ENCODE measurements at regions not wholly inside any gene's neighbourhood (a gene's known extent, or its start where the extent isn't known, plus 50 kb on each side); places are given as distances from the start of the nearest gene placed in this dataset.

- Mint-ChIP-seq H3K9me3 (no peaks in the 10 kb centered on the region), H3K27me3 (no peaks in the 10 kb centered on the region), H3K4me1 (ENCODE audit: low read depth) (no peaks in the 10 kb centered on the region), H3K27ac (no peak overlapping the region), H3K4me3 (no peak overlapping the region), H3K36me3 (no peaks in the 10 kb centered on the region)
- intact Hi-C loops (cut with micrococcal nuclease) = no loop called here
- POLR2A ChIA-PET = no interaction called here
- CTCF ChIA-PET = no interaction called here
- no peak for DNase-seq
Observed at GRCh38 chr4:123455360-123455759, 58.8 kb downstream of the SPRY1 start.

GRCh38 chr4:123462007-123462406 is 65.4 kb downstream of the SPRY1 start:
- Mint-ChIP-seq H3K36me3 (no peaks in the 10 kb centered on the region), H3K27ac (no peak overlapping the region), H3K27me3 (peaks cover 2% of the 10 kb centered on the region), H3K4me3 (no peak overlapping the region), H3K9me3 (no peaks in the 10 kb centered on the region), H3K4me1 (ENCODE audit: low read depth) (no peaks in the 10 kb centered on the region)
- POLR2A ChIA-PET = no interaction called here
- DNase-seq = no peak
- CTCF ChIA-PET = no interaction called here
- intact Hi-C loops (cut with micrococcal nuclease) = no loop called here

- intact Hi-C loops (cut with micrococcal nuclease) = no loop called here
- POLR2A ChIA-PET = no interaction called here
- Mint-ChIP-seq H3K9me3 (no peaks in the 10 kb centered on the region), H3K27me3 (peaks cover 2% of the 10 kb centered on the region), H3K36me3 (no peaks in the 10 kb centered on the region), H3K4me3 (no peak overlapping the region), H3K4me1 (ENCODE audit: low read depth) (no peaks in the 10 kb centered on the region), H3K27ac (no peak overlapping the region)
- CTCF ChIA-PET = no interaction called here
- DNase-seq = no peak
Observed at GRCh38 chr4:123463869-123464268, 67.3 kb downstream of the SPRY1 start.

- Mint-ChIP-seq H3K36me3 (no peaks in the 10 kb centered on the region), H3K27me3 (peaks cover 2% of the 10 kb centered on the region), H3K4me1 (ENCODE audit: low read depth) (no peaks in the 10 kb centered on the region), H3K27ac (no peak overlapping the region), H3K4me3 (no peak overlapping the region), H3K9me3 (no peaks in the 10 kb centered on the region)
- POLR2A ChIA-PET = no interaction called here
- no peak for DNase-seq
- intact Hi-C loops (cut with micrococcal nuclease) = no loop called here
- CTCF ChIA-PET = no interaction called here
Observed at GRCh38 chr4:123465416-123465815, 68.8 kb downstream of the SPRY1 start.

GRCh38 chr4:123466080-123466785 is 69.6 kb downstream of the SPRY1 start:
- ChIA-PET CTCF (no interaction called here), POLR2A (no interaction called here)
- no peaks in the 10 kb centered on the region for H3K9me3 Mint-ChIP-seq
- H3K36me3 Mint-ChIP-seq = no peaks in the 10 kb centered on the region
- H3K27ac Mint-ChIP-seq = no peak overlapping the region
- H3K4me3 Mint-ChIP-seq = no peak overlapping the region
- intact Hi-C loops (cut with micrococcal nuclease) = no loop called here
- H3K4me1 Mint-ChIP-seq (ENCODE audit: low read depth) = no peaks in the 10 kb centered on the region
- DNase-seq = no peak
- H3K27me3 Mint-ChIP-seq = peaks cover 2% of the 10 kb centered on the region

- H3K4me1 Mint-ChIP-seq (ENCODE audit: low read depth) = no peaks in the 10 kb centered on the region
Observed at GRCh38 chr4:123468479-123469031, 72.0 kb downstream of the SPRY1 start.

GRCh38 chr4:123469245-123469644 is 72.7 kb downstream of the SPRY1 start:
- H3K27ac Mint-ChIP-seq = no peak overlapping the region
- no peak overlapping the region for H3K4me3 Mint-ChIP-seq
- H3K27me3 Mint-ChIP-seq = no peaks in the 10 kb centered on the region
- no peaks in the 10 kb centered on the region for H3K36me3 Mint-ChIP-seq
- H3K9me3 Mint-ChIP-seq = no peaks in the 10 kb centered on the region
- ChIA-PET CTCF (no interaction called here), POLR2A (no interaction called here)
- no peak for DNase-seq
- H3K4me1 Mint-ChIP-seq (ENCODE audit: low read depth) = no peaks in the 10 kb centered on the region
- intact Hi-C loops (cut with micrococcal nuclease) = no loop called here

More at GRCh38 chr4:123468479-123469031, 72.0 kb downstream of the SPRY1 start:
- peaks cover 2% of the 10 kb centered on the region for H3K27me3 Mint-ChIP-seq
- no peak overlapping the region for H3K4me3 Mint-ChIP-seq
- H3K36me3 Mint-ChIP-seq = no peaks in the 10 kb centered on the region
- CTCF ChIA-PET = no interaction called here
- intact Hi-C loops (cut with micrococcal nuclease) = no loop called here
- H3K27ac Mint-ChIP-seq = no peak overlapping the region
- POLR2A ChIA-PET = no interaction called here
- DNase-seq = no peak
- H3K9me3 Mint-ChIP-seq = no peaks in the 10 kb centered on the region

- POLR2A ChIA-PET = no interaction called here
- intact Hi-C loops (cut with micrococcal nuclease) = no loop called here
- CTCF ChIA-PET = no interaction called here
- H3K9me3 Mint-ChIP-seq = no peaks in the 10 kb centered on the region
- no peaks in the 10 kb centered on the region for H3K27me3 Mint-ChIP-seq
- no peak overlapping the region for H3K27ac Mint-ChIP-seq
- no peak overlapping the region for H3K4me3 Mint-ChIP-seq
- H3K4me1 Mint-ChIP-seq (ENCODE audit: low read depth) = no peaks in the 10 kb centered on the region
- H3K36me3 Mint-ChIP-seq = no peaks in the 10 kb centered on the region
- no peak for DNase-seq
Observed at GRCh38 chr4:123469696-123470095, 73.1 kb downstream of the SPRY1 start.

GRCh38 chr4:123470640-123471039 is 74.0 kb downstream of the SPRY1 start:
- Mint-ChIP-seq H3K27me3 (no peaks in the 10 kb centered on the region), H3K9me3 (no peaks in the 10 kb centered on the region), H3K4me1 (ENCODE audit: low read depth) (no peaks in the 10 kb centered on the region), H3K36me3 (no peaks in the 10 kb centered on the region), H3K4me3 (no peak overlapping the region), H3K27ac (no peak overlapping the region)
- ChIA-PET CTCF (interaction anchor here (1.0 kb wide), 1 partner anchor 94 kb away, joined by 3 read pairs; no protein-coding TSS in a partner anchor), POLR2A (no interaction called here)
- DNase-seq = no peak
- intact Hi-C loops (cut with micrococcal nuclease) = no loop called here

- Mint-ChIP-seq H3K27me3 (no peaks in the 10 kb centered on the region), H3K4me1 (ENCODE audit: low read depth) (no peaks in the 10 kb centered on the region), H3K27ac (no peak overlapping the region), H3K4me3 (no peak overlapping the region), H3K9me3 (no peaks in the 10 kb centered on the region), H3K36me3 (no peaks in the 10 kb centered on the region)
- POLR2A ChIA-PET = no interaction called here
- DNase-seq = no peak
- CTCF ChIA-PET = interaction anchor here (1.0 kb wide), 1 partner anchor 93 kb away, joined by 3 read pairs; no protein-coding TSS in a partner anchor
- intact Hi-C loops (cut with micrococcal nuclease) = no loop called here
Observed at GRCh38 chr4:123471655-123472369, 75.2 kb downstream of the SPRY1 start.

- CTCF ChIA-PET = interaction anchor here (0.8 kb wide), 1 partner anchor 24 kb away, joined by 3 read pairs; no protein-coding TSS in a partner anchor
- Mint-ChIP-seq H3K4me3 (no peak overlapping the region), H3K9me3 (no peaks in the 10 kb centered on the region), H3K27me3 (no peaks in the 10 kb centered on the region), H3K36me3 (no peaks in the 10 kb centered on the region), H3K4me1 (ENCODE audit: low read depth) (peaks cover 8% of the 10 kb centered on the region), H3K27ac (no peak overlapping the region)
- intact Hi-C loops (cut with micrococcal nuclease) = loop anchor here (5.0 kb wide), 1 partner anchor 33 kb away; no protein-coding TSS in a partner anchor
- POLR2A ChIA-PET = no interaction called here
- no peak for DNase-seq
Observed at GRCh38 chr4:123474817-123475216, 78.2 kb downstream of the SPRY1 start.

GRCh38 chr4:123476089-123476488 is 79.5 kb downstream of the SPRY1 start:
- Mint-ChIP-seq H3K9me3 (no peaks in the 10 kb centered on the region), H3K4me1 (ENCODE audit: low read depth) (peaks cover 8% of the 10 kb centered on the region), H3K36me3 (no peaks in the 10 kb centered on the region), H3K4me3 (no peak overlapping the region), H3K27ac (no peak overlapping the region), H3K27me3 (no peaks in the 10 kb centered on the region)
- ChIA-PET CTCF (no interaction called here), POLR2A (no interaction called here)
- intact Hi-C loops (cut with micrococcal nuclease) = loop anchor here (5.0 kb wide), 1 partner anchor 34 kb away; no protein-coding TSS in a partner anchor
- DNase-seq = no peak

Measured in activated CD4-positive, alpha-beta memory T cell treated with anti-CD3 and anti-CD28 coated beads for 36 hours (primary cell).